Activated CD8-positive, alpha-beta T cell treated with anti-CD3 and anti-CD28 coated beads, Interleukin-2, amount 10 ng/mL, durations not matched to agents 7 days and 5 days (primary cell): ENCODE measurements at regions not wholly inside any gene's neighbourhood (a gene's known extent, or its start where the extent isn't known, plus 50 kb on each side); places are given as distances from the start of the nearest gene placed in this dataset.

Experiments used
- ATAC-seq: fragments of 150-1000 bp; cut with Tn5 transposase; one replicate; pipeline ENCODE4 v1.10.0; 2021; ENCODE audit warnings: moderate library complexity
- CTCF ChIA-PET: fragments of 350-600 bp; sonication (Branson Sonifier 250); formaldehyde crosslinking; loops from one replicate; lab custom pipeline; 2021; ENCODE audit warnings: antibody characterized with exemption; lab: Charles Lee
- POLR2A ChIA-PET: fragments of 350-600 bp; sonication (Branson Sonifier 250); formaldehyde crosslinking; loops from one replicate; lab custom pipeline; 2021; ENCODE audit warnings: antibody characterized with exemption; lab: Charles Lee
- DNase-seq: peaks from one replicate; pipeline ENCODE4 v3.0.0-alpha.2; 2020
- H3K27ac Mint-ChIP-seq: one replicate; pipeline ENCODE4 v1.8.0; 2021; ENCODE audit warnings: mild to moderate bottlenecking, mixed read lengths
- H3K27me3 Mint-ChIP-seq: one replicate; pipeline ENCODE4 v1.8.0; 2021; ENCODE audit warnings: low read depth, mixed read lengths
- H3K36me3 Mint-ChIP-seq: one replicate; pipeline ENCODE4 v1.8.0; 2021; ENCODE audit warnings: low read depth, mixed read lengths
- H3K4me1 Mint-ChIP-seq: one replicate; pipeline ENCODE4 v1.8.0; 2021; ENCODE audit warnings: low read depth, mixed read lengths
- H3K4me3 Mint-ChIP-seq: one replicate; pipeline ENCODE4 v1.8.0; 2021; ENCODE audit warnings: mild to moderate bottlenecking, mixed read lengths
- H3K9me3 Mint-ChIP-seq: one replicate; pipeline ENCODE4 v1.8.0; 2022; ENCODE audit warnings: mixed read lengths; ENCODE audit not compliant: insufficient read depth

GRCh38 chr2:67295851-67296250, 101.3 kb upstream of the ETAA1 start:
- H3K27ac Mint-ChIP-seq: no peak overlapping the region
- ATAC-seq (no peak), DNase-seq (no peak)
- no peaks in the 10 kb centered on the region for H3K27me3 Mint-ChIP-seq
- H3K4me1 Mint-ChIP-seq: no peaks in the 10 kb centered on the region
- ChIA-PET CTCF (no interaction called here), POLR2A (no interaction called here)
- H3K9me3 Mint-ChIP-seq: no peaks in the 10 kb centered on the region
- no peak overlapping the region for H3K4me3 Mint-ChIP-seq
- no peaks in the 10 kb centered on the region for H3K36me3 Mint-ChIP-seq

- DNase-seq (no peak), ATAC-seq (no peak)
- CTCF ChIA-PET: no interaction called here
- Mint-ChIP-seq H3K27ac (no peak overlapping the region), H3K36me3 (no peaks in the 10 kb centered on the region), H3K27me3 (peaks cover 2% of the 10 kb centered on the region), H3K4me3 (no peak overlapping the region), H3K4me1 (no peaks in the 10 kb centered on the region), H3K9me3 (no peaks in the 10 kb centered on the region)
- POLR2A ChIA-PET: no interaction called here
Measured at GRCh38 chr2:67304300-67304890, 92.7 kb upstream of the ETAA1 start.

DNA sequence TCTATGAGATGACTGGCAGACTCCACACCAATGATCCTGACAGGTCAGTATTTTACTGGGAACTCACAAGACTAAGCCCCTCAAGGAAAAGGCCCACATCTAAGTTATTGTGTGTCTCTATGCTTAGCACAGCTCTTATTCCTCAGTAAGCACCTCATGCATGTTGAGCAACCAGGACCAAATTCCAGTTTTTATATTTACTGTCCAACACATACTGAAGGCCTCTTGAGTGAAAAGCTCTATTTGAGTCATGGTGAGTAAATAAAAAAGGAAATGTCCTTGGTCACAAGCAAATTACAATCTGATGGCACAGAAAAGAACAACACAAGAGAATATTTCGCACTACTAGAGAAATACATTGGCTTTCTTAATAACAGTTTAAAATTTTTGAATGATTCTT, 87.9 kb upstream of the ETAA1 start:
- H3K27me3 Mint-ChIP-seq: peaks cover 2% of the 10 kb centered on the region
- ChIA-PET CTCF (no interaction called here), POLR2A (no interaction called here)
- H3K27ac Mint-ChIP-seq: no peak overlapping the region
- DNase-seq (no peak), ATAC-seq (no peak)
- H3K9me3 Mint-ChIP-seq: no peaks in the 10 kb centered on the region
- H3K4me3 Mint-ChIP-seq: no peak overlapping the region
- no peaks in the 10 kb centered on the region for H3K4me1 Mint-ChIP-seq
- H3K36me3 Mint-ChIP-seq: no peaks in the 10 kb centered on the region

GRCh38 chr2:67311536-67311935, 85.6 kb upstream of the ETAA1 start:
- CTCF ChIA-PET: no interaction called here
- no peaks in the 10 kb centered on the region for H3K36me3 Mint-ChIP-seq
- no peaks in the 10 kb centered on the region for H3K4me1 Mint-ChIP-seq
- H3K27ac Mint-ChIP-seq: no peak overlapping the region
- no peak overlapping the region for H3K4me3 Mint-ChIP-seq
- POLR2A ChIA-PET: no interaction called here
- no peak for ATAC-seq
- no peaks in the 10 kb centered on the region for H3K9me3 Mint-ChIP-seq
- H3K27me3 Mint-ChIP-seq: peaks cover 2% of the 10 kb centered on the region
- no peak for DNase-seq

DNA sequence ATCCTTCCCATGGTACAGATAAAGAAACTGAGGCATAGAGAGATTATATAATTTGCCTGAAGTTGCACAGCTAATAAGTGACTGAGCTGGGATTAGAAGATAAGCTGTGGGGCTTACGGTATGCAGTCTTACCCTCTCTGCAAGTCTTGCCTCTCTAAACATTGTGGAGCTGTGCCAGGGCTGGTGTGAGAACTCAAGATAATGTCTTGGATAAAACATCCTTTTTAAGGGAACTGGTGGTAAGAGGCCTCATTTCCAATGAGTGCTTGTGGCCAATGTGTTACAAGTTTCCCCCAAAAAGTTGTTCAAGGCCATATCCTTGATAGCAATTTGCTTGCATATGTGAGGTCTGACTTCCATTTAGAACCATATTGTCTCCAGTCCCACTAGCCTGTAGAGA, 84.3 kb upstream of the ETAA1 start:
- H3K4me1 Mint-ChIP-seq: no peaks in the 10 kb centered on the region
- no peaks in the 10 kb centered on the region for H3K27me3 Mint-ChIP-seq
- no peaks in the 10 kb centered on the region for H3K36me3 Mint-ChIP-seq
- H3K27ac Mint-ChIP-seq: no peak overlapping the region
- no peak for DNase-seq
- H3K4me3 Mint-ChIP-seq: no peak overlapping the region
- H3K9me3 Mint-ChIP-seq: no peaks in the 10 kb centered on the region
- POLR2A ChIA-PET: no interaction called here
- CTCF ChIA-PET: no interaction called here
- no peak for ATAC-seq

DNA sequence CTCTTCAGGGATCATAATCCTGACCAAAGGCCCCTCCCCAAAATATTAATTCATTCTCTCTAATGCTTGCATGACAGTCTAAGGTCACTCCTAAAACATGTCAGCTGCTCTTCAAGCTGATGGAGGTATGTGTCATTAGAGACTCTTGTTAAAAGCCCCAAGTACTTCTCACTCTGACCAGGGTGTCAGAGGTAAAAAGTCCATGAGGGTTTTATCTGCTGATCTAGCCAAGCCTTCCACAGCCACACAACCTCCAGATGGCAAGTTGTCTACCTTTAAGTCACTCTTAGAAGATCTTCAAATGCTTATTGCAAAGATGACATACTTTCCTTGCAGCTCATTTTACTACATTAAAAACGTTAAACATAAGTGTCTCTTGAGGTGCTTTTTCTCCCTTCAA, 83.6 kb upstream of the ETAA1 start:
- Mint-ChIP-seq H3K4me1 (no peaks in the 10 kb centered on the region), H3K36me3 (no peaks in the 10 kb centered on the region), H3K27ac (no peak overlapping the region), H3K4me3 (no peak overlapping the region), H3K27me3 (no peaks in the 10 kb centered on the region), H3K9me3 (no peaks in the 10 kb centered on the region)
- ChIA-PET CTCF (no interaction called here), POLR2A (no interaction called here)
- DNase-seq: no peak
- no peak for ATAC-seq

DNA sequence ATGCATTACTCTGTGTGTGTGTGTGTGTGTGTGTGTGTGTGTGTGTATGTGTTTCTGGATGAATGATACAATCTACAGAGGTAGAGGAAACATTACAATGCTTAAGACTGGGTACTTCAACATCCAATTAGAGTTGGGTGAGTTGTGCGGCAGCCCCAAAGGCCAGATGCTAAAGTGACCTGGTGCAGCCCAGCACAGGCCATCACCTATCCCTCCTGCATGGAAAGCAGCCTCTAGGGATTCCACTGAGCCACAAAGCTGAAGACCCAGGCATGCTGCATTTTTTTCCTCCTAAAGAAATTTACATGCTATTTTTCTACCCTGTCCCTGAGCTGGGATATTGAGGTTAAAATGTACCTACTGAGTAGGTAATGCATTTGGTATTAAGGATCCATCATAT, 79.1 kb upstream of the ETAA1 start:
- POLR2A ChIA-PET: no interaction called here
- Mint-ChIP-seq H3K27ac (no peak overlapping the region), H3K9me3 (no peaks in the 10 kb centered on the region), H3K4me1 (no peaks in the 10 kb centered on the region), H3K27me3 (no peaks in the 10 kb centered on the region), H3K4me3 (no peak overlapping the region), H3K36me3 (no peaks in the 10 kb centered on the region)
- DNase-seq (no peak), ATAC-seq (no peak)
- CTCF ChIA-PET: no interaction called here

DNA sequence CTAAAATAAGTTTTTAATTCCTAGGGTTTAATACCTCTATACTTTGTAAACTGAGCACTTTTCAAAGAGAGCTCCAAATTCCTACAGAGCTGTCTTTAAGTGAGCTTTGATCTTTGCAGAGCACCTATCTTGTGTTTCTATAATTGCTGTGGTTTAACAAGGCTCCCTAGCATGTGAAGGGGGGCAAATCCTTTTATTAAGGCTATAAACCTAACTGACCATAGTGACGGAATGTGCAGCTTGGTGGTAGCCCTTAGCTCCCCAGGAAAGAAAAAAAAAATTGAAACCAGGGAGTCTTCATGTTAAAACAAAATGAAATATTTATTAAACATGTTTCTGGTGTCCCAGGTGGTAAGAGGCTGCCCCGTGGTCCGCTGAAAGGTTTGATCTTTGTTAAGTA, 78.6 kb upstream of the ETAA1 start:
- no peaks in the 10 kb centered on the region for H3K4me1 Mint-ChIP-seq
- H3K27me3 Mint-ChIP-seq: no peaks in the 10 kb centered on the region
- no peak overlapping the region for H3K4me3 Mint-ChIP-seq
- ATAC-seq (no peak), DNase-seq (no peak)
- no peak overlapping the region for H3K27ac Mint-ChIP-seq
- H3K9me3 Mint-ChIP-seq: no peaks in the 10 kb centered on the region
- POLR2A ChIA-PET: no interaction called here
- no peaks in the 10 kb centered on the region for H3K36me3 Mint-ChIP-seq
- CTCF ChIA-PET: no interaction called here

GRCh38 chr2:67318993-67319481, 78.1 kb upstream of the ETAA1 start:
- no peak overlapping the region for H3K4me3 Mint-ChIP-seq
- ATAC-seq: no peak
- DNase-seq: no peak
- ChIA-PET POLR2A (no interaction called here), CTCF (no interaction called here)
- no peaks in the 10 kb centered on the region for H3K36me3 Mint-ChIP-seq
- no peaks in the 10 kb centered on the region for H3K27me3 Mint-ChIP-seq
- H3K9me3 Mint-ChIP-seq: no peaks in the 10 kb centered on the region
- H3K4me1 Mint-ChIP-seq: no peaks in the 10 kb centered on the region
- no peak overlapping the region for H3K27ac Mint-ChIP-seq

GRCh38 chr2:67320861-67321587, 76.1 kb upstream of the ETAA1 start:
- no peak overlapping the region for H3K27ac Mint-ChIP-seq
- CTCF ChIA-PET: no interaction called here
- H3K9me3 Mint-ChIP-seq: no peaks in the 10 kb centered on the region
- POLR2A ChIA-PET: no interaction called here
- DNase-seq (no peak), ATAC-seq (no peak)
- H3K27me3 Mint-ChIP-seq: no peaks in the 10 kb centered on the region
- no peaks in the 10 kb centered on the region for H3K4me1 Mint-ChIP-seq
- no peaks in the 10 kb centered on the region for H3K36me3 Mint-ChIP-seq
- no peak overlapping the region for H3K4me3 Mint-ChIP-seq

DNA sequence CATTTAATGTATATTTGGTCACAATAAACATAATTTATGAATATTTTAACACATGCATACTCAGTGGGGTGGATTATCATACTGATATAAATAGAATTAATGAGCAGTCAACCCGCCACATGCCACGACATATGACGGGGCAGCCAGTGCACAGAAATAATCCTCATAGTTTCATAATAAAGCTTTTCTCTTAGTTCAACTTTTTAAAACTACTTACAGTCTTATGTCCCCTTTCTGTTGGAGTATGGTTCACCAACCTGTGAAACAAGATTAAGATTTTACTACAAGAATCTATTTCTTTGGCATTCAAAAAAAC, 75.6 kb upstream of the ETAA1 start:
- Mint-ChIP-seq H3K9me3 (no peaks in the 10 kb centered on the region), H3K27me3 (no peaks in the 10 kb centered on the region), H3K4me3 (no peak overlapping the region), H3K27ac (no peak overlapping the region), H3K36me3 (no peaks in the 10 kb centered on the region), H3K4me1 (no peaks in the 10 kb centered on the region)
- POLR2A ChIA-PET: no interaction called here
- ATAC-seq: no peak
- CTCF ChIA-PET: no interaction called here
- no peak for DNase-seq

- no peak for ATAC-seq
- Mint-ChIP-seq H3K4me1 (no peaks in the 10 kb centered on the region), H3K36me3 (no peaks in the 10 kb centered on the region), H3K27me3 (no peaks in the 10 kb centered on the region), H3K27ac (no peak overlapping the region), H3K9me3 (no peaks in the 10 kb centered on the region), H3K4me3 (no peak overlapping the region)
- POLR2A ChIA-PET: no interaction called here
- CTCF ChIA-PET: no interaction called here
- DNase-seq: no peak
Measured at GRCh38 chr2:67322353-67323001, 74.7 kb upstream of the ETAA1 start.
